Activated T-cell treated with anti-CD3 and anti-CD28 coated beads, Interleukin-2, amount 50 U/mL, for 48 hours (primary cell): ENCODE measurements at regions not wholly inside any gene's neighbourhood (a gene's known extent, or its start where the extent isn't known, plus 50 kb on each side); places are given as distances from the start of the nearest gene placed in this dataset.

Experiments
- DNase-seq, 2 experiments: peaks; one replicate each; pipeline ENCODE4 v3.0.0-alpha.2; 2020

GRCh38 chr1:222283147-222283768, 264.6 kb downstream of the HHIPL2 start:
- no peak for DNase-seq

GRCh38 chr1:222279591-222279990, 268.3 kb downstream of the HHIPL2 start:
- DNase-seq = no peak

GRCh38 chr1:222278501-222278900, 269.4 kb downstream of the HHIPL2 start:
- no peak for DNase-seq

GRCh38 chr1:222275729-222276465, 272.0 kb downstream of the HHIPL2 start:
- no peak for DNase-seq

GRCh38 chr1:222275001-222275728, 272.7 kb downstream of the HHIPL2 start:
- no peak for DNase-seq

- no peak for DNase-seq
Measured at GRCh38 chr1:222266223-222267196, 281.4 kb downstream of the HHIPL2 start.

GRCh38 chr1:222263791-222264190, 284.1 kb downstream of the HHIPL2 start:
- DNase-seq = no peak

GRCh38 chr1:222257027-222257426, 290.9 kb downstream of the HHIPL2 start:
- no peak for DNase-seq

- no peak for DNase-seq
Measured at GRCh38 chr1:222256058-222256457, 291.8 kb downstream of the HHIPL2 start.

GRCh38 chr1:222252788-222253187, 295.1 kb downstream of the HHIPL2 start:
- no peak for DNase-seq

- no peak for DNase-seq
Measured at GRCh38 chr1:222251847-222252246, 296.1 kb downstream of the HHIPL2 start.

GRCh38 chr1:222250376-222250775, 297.5 kb downstream of the HHIPL2 start:
- DNase-seq = no peak

GRCh38 chr1:222247811-222248310, 300.0 kb downstream of the HHIPL2 start:
- no peak for DNase-seq

- no peak for DNase-seq
Measured at GRCh38 chr1:222247081-222247480, 300.8 kb downstream of the HHIPL2 start.

GRCh38 chr1:222243902-222244301, 304.0 kb downstream of the HHIPL2 start:
- DNase-seq = no peak

- no peak for DNase-seq
Measured at GRCh38 chr1:222242492-222242891, 305.4 kb downstream of the HHIPL2 start.

- no peak for DNase-seq
Measured at GRCh38 chr1:222241410-222241809, 306.5 kb downstream of the HHIPL2 start.

GRCh38 chr1:222240536-222241181, 307.2 kb downstream of the HHIPL2 start:
- DNase-seq = no peak

GRCh38 chr1:222239130-222239529, 308.8 kb downstream of the HHIPL2 start:
- DNase-seq = no peak

GRCh38 chr1:222234351-222234750, 313.6 kb downstream of the HHIPL2 start:
- DNase-seq = no peak

GRCh38 chr1:222233444-222234158, 314.3 kb downstream of the HHIPL2 start:
- DNase-seq = no peak
